GM21723 (cell line): ENCODE measurements at regions not wholly inside any gene's neighbourhood (a gene's known extent, or its start where the extent isn't known, plus 50 kb on each side); places are given as distances from the start of the nearest gene placed in this dataset.

Experiments
- ATAC-seq: cut with Tn5 transposase; IDR thresholded peaks from one replicate; pipeline ENCODE4 v1.9.1; 2021; ENCODE audit warnings: mild to moderate bottlenecking, moderate library complexity; ENCODE audit not compliant: unreplicated experiment

- ATAC-seq: no peak
Observed at GRCh38 chr13:25044071-25044470, 51.9 kb upstream of the PABPC3 start.
